Keratinocyte (primary cell): ENCODE measurements at regions not wholly inside any gene's neighbourhood (a gene's known extent, or its start where the extent isn't known, plus 50 kb on each side); places are given as distances from the start of the nearest gene placed in this dataset.

ENCODE experiments used
- DNase-seq: peaks from one replicate; pipeline ENCODE4 v3.0.0-alpha.2; 2011; ENCODE audit warnings: low read depth, missing footprints, low spot score
- FAIRE-seq: peaks from 2 replicates; lab custom pipeline; 2011; peaks lifted over from hg19 to GRCh38; lab: Jason Lieb, UNC
- H2AFZ ChIP-seq: 2 replicates; pipeline ENCODE4 v1.6.0; 2012; ENCODE audit warnings: low read length, control low read depth, inconsistent platforms; ENCODE audit not compliant: control insufficient read depth
- H3K27ac ChIP-seq: 2 replicates; pipeline ENCODE4 v1.5.1; 2011; ENCODE audit warnings: low read length; ENCODE audit not compliant: control insufficient read depth, insufficient read depth
- H3K27me3 ChIP-seq: 3 replicates; pipeline ENCODE4 v1.6.0; 2011; ENCODE audit warnings: low read length; ENCODE audit not compliant: control insufficient read depth, insufficient read depth; ENCODE audit errors: extremely low read depth
- H3K36me3 ChIP-seq, 2 experiments: 2 replicates in 1 of 2; 3 replicates in 1 of 2; pipeline ENCODE4 v1.5.1; 2011; ENCODE audit warnings: low read length in 2 of 2, mild to moderate bottlenecking in 1 of 2; ENCODE audit not compliant: control insufficient read depth in 2 of 2, insufficient read depth in 2 of 2; ENCODE audit errors: extremely low read depth in 1 of 2
- H3K4me1 ChIP-seq: 3 replicates; pipeline ENCODE4 v1.5.1; 2011; ENCODE audit warnings: low read length; ENCODE audit not compliant: control insufficient read depth, insufficient read depth; ENCODE audit errors: extremely low read depth
- H3K4me2 ChIP-seq: 3 replicates; pipeline ENCODE4 v1.6.0; 2011; ENCODE audit warnings: low read depth, low read length; ENCODE audit not compliant: control insufficient read depth, insufficient read depth; ENCODE audit errors: extremely low read depth
- H3K4me3 ChIP-seq, 3 experiments: fragments of 200-600 bp in 1 of 3; sonication (generic) in 1 of 3; 2 replicates in 2 of 3; 3 replicates in 1 of 3; pipeline ENCODE4 v1.5.1; 2011 to 2016; ENCODE audit warnings: low read length in 3 of 3, mild to moderate bottlenecking in 3 of 3, control low read depth in 2 of 3, inconsistent platforms in 1 of 3, low read depth in 1 of 3, mixed read lengths in 1 of 3, mixed run types in 1 of 3, moderate library complexity in 1 of 3; ENCODE audit not compliant: control insufficient read depth in 2 of 3, insufficient read depth in 2 of 3; ENCODE audit errors: extremely low read depth in 1 of 3
- H3K79me2 ChIP-seq: 2 replicates; pipeline ENCODE4 v1.6.0; 2012; ENCODE audit warnings: low read length; ENCODE audit not compliant: control insufficient read depth, insufficient read depth
- H3K9ac ChIP-seq: 3 replicates; pipeline ENCODE4 v1.6.0; 2011; ENCODE audit warnings: low read length; ENCODE audit not compliant: control insufficient read depth, insufficient read depth; ENCODE audit errors: extremely low read depth
- H3K9me1 ChIP-seq: 3 replicates; pipeline ENCODE4 v1.6.0; 2011; ENCODE audit warnings: low read length; ENCODE audit not compliant: control insufficient read depth, insufficient read depth; ENCODE audit errors: extremely low read depth
- H3K9me3 ChIP-seq: 2 replicates; pipeline ENCODE4 v1.5.1; 2012; ENCODE audit warnings: low read depth, low read length; ENCODE audit not compliant: control insufficient read depth
- H4K20me1 ChIP-seq: 3 replicates; pipeline ENCODE4 v1.6.0; 2011; ENCODE audit warnings: low read length; ENCODE audit not compliant: control insufficient read depth, insufficient read depth; ENCODE audit errors: extremely low read depth
- CTCF ChIP-seq, 3 experiments: IDR thresholded peaks in 1 of 3; conservative IDR thresholded peaks in 1 of 3; optimal IDR thresholded peaks in 1 of 3; 2 replicates in 2 of 3; 3 replicates in 1 of 3; pipeline versions ENCODE3 to v1.5.1; 2011; ENCODE audit warnings: low read length in 3 of 3, mild to moderate bottlenecking in 3 of 3, moderate library complexity in 2 of 3, control low read depth in 1 of 3, inconsistent platforms in 1 of 3; ENCODE audit not compliant: insufficient read depth in 2 of 3; ENCODE audit errors: extremely low read depth in 1 of 3
- EZH2 ChIP-seq: IDR thresholded peaks from one replicate; pipeline ENCODE4 v1.6.1; 2012; ENCODE audit warnings: inconsistent platforms, mild to moderate bottlenecking, low read length, moderate library complexity
- dilution Hi-C: fragments of 300-500 bp; cut with MboI; formaldehyde crosslinking; loops from one replicate; pipeline ENCODE4 v1.7.0; 2020; ENCODE audit warnings: low sequenced_read_pairs; ENCODE audit not compliant: extremely low pct_ligation_motif_present

- DNase-seq (no peak), FAIRE-seq (no peak)
- Histone ChIP-seq H3K27me3 (no peaks in the 10 kb centered on the region), H3K36me3 (no peaks in the 10 kb centered on the region), H4K20me1 (no peaks in the 10 kb centered on the region), H3K4me2 (no peak overlapping the region), H3K4me1 (no peaks in the 10 kb centered on the region), H3K9me1 (no peaks in the 10 kb centered on the region), H3K9ac (no peak overlapping the region), H3K9me3 (no peaks in the 10 kb centered on the region), H2AFZ (no peak overlapping the region), H3K27ac (no peak overlapping the region), H3K4me3 (no peak overlapping the region), H3K79me2 (no peaks in the 10 kb centered on the region)
- TF ChIP-seq CTCF (optimal IDR thresholded peaks at IDR 0.05 in 1 of 3, IDR thresholded peaks at IDR 0.05 in 1 of 3, conservative IDR thresholded peaks at IDR 0.05 in 1 of 3; ENCODE audit: extremely low read depth in 1 of 3, insufficient read depth in 2 of 3, low read length in 3 of 3) (no peak), EZH2 (no peak)
- dilution Hi-C loops, result no loop called here
These were observed 71.8 kb upstream of the TAF11L2 start for GRCh38 chr5:17426104-17426749.

DNA sequence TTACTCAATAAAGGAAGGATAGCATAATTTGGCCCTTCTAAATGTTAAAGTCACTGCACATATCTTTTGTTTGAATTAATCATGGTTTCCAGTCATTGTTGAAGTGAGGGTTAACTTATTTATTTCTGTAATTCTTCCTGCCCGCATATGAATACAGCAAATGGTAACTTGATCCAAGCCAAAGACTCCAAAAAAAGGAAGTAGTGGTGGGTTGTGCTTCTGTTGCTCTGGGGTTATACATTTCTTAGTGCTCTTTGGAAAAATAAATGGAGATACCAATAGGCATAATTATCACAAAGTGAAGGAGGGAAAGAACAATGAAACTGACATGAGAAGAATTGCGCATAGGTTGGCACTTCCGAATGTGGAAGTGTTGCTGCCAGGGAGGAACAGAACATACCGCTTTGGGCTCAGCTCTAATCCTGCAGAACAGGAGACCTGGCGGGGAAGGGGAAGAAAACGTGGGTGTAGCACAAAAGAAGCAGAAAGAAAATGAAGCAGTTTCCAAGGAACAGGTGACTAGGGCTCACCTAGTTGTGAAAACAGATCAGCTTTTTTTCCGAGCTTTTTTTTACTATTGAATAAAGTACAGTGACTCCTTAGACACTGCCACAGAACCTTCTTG, 69.7 kb upstream of the TAF11L2 start:
- Histone ChIP-seq H3K9me3 (no peaks in the 10 kb centered on the region), H3K27me3 (no peaks in the 10 kb centered on the region), H3K9me1 (no peaks in the 10 kb centered on the region), H3K4me1 (no peaks in the 10 kb centered on the region), H3K4me3 (no peak overlapping the region), H3K36me3 (no peaks in the 10 kb centered on the region), H3K27ac (no peak overlapping the region), H2AFZ (no peak overlapping the region), H3K9ac (no peak overlapping the region), H3K79me2 (no peaks in the 10 kb centered on the region), H3K4me2 (no peak overlapping the region), H4K20me1 (no peaks in the 10 kb centered on the region)
- no peak for FAIRE-seq
- TF ChIP-seq EZH2 (no peak), CTCF (optimal IDR thresholded peaks at IDR 0.05 in 1 of 3, IDR thresholded peaks at IDR 0.05 in 1 of 3, conservative IDR thresholded peaks at IDR 0.05 in 1 of 3; ENCODE audit: extremely low read depth in 1 of 3, insufficient read depth in 2 of 3, low read length in 3 of 3) (no peak)
- DNase-seq, result no peak
- dilution Hi-C loops, result no loop called here
